A549 (cell line): ENCODE measurements at regions not wholly inside any gene's neighbourhood (a gene's known extent, or its start where the extent isn't known, plus 50 kb on each side); places are given as distances from the start of the nearest gene placed in this dataset.

Source experiments
- CBX2 ChIP-seq: fragments of 200-600 bp; sonication (generic); IDR thresholded peaks from 2 replicates; pipeline ENCODE4 v1.6.1; 2016; ENCODE audit warnings: low read depth, mild to moderate bottlenecking, borderline replicate concordance
- JUNB ChIP-seq: fragments of >200 bp; sonication (Bioruptor Twin); formaldehyde crosslinking; IDR thresholded peaks from 2 replicates; pipeline ENCODE4 v1.6.1; 2016
- POLR2A ChIP-seq: IDR thresholded peaks from 2 replicates; pipeline ENCODE4 v1.6.1; 2012; ENCODE audit warnings: mild to moderate bottlenecking, low read length
- RAD21 ChIP-seq, 2 experiments: fragments of >200 bp in 1 of 2; sonication (Bioruptor Twin) in 1 of 2; formaldehyde crosslinking in 1 of 2; IDR thresholded peaks in 1 of 2; conservative IDR thresholded peaks in 1 of 2; 2 replicates in 1 of 2; 3 replicates in 1 of 2; pipeline ENCODE4 v1.6.1; 2012 to 2018; ENCODE audit warnings: inconsistent platforms in 1 of 2
- TF ChIP-seq, protein P1 (sequence below): IDR thresholded peaks from 2 replicates; pipeline ENCODE4 v1.6.1; 2012
- TF ChIP-seq, protein P2 (sequence below): fragments of >200 bp; sonication (Bioruptor Twin); formaldehyde crosslinking; IDR thresholded peaks from 3 replicates; pipeline ENCODE4 v1.5.1; 2016

DNA sequence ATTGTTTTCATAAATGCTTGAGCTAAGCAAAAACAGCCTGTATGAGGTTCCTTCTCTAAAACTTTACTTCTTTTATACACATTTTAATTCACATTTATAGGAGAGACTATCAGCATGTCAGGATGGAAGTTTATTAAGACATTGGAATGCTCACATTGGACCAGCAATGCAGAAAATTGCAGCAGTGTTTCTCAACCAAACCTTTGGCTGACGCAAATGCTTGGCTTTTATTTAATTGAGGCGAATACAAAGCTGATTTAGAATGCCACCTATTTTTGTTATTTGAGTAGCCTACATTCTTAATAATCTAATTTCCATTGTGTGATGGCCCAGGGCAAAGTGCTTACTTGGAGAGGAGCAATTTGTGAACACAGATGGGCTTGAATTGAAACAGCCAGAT, 283.2 kb downstream of the ARL4A start:
- TF ChIP-seq POLR2A (no peak), JUNB (no peak), RAD21 (conservative IDR thresholded peaks at IDR 0.05 in 1 of 2, IDR thresholded peaks at IDR 0.05 in 1 of 2) (no peak), CBX2 (no peak)
- TF ChIP-seq, protein P1, sequence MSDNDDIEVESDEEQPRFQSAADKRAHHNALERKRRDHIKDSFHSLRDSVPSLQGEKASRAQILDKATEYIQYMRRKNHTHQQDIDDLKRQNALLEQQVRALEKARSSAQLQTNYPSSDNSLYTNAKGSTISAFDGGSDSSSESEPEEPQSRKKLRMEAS: no peak
- TF ChIP-seq, protein P2, sequence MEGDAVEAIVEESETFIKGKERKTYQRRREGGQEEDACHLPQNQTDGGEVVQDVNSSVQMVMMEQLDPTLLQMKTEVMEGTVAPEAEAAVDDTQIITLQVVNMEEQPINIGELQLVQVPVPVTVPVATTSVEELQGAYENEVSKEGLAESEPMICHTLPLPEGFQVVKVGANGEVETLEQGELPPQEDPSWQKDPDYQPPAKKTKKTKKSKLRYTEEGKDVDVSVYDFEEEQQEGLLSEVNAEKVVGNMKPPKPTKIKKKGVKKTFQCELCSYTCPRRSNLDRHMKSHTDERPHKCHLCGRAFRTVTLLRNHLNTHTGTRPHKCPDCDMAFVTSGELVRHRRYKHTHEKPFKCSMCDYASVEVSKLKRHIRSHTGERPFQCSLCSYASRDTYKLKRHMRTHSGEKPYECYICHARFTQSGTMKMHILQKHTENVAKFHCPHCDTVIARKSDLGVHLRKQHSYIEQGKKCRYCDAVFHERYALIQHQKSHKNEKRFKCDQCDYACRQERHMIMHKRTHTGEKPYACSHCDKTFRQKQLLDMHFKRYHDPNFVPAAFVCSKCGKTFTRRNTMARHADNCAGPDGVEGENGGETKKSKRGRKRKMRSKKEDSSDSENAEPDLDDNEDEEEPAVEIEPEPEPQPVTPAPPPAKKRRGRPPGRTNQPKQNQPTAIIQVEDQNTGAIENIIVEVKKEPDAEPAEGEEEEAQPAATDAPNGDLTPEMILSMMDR: no peak
